SK-N-DZ (cell line): ENCODE measurements at regions not wholly inside any gene's neighbourhood (a gene's known extent, or its start where the extent isn't known, plus 50 kb on each side); places are given as distances from the start of the nearest gene placed in this dataset.
A peak's percentile ranks its signal among the peaks of the same experiment; 100 is the strongest.

ENCODE experiments used
- DNase-seq: peaks from one replicate; pipeline ENCODE4 v3.0.0-alpha.2; 2015; ENCODE audit warnings: low spot score

GRCh38 chr14:97349946-97350345 is 552.8 kb downstream of the VRK1 start:
- DNase-seq, result no peak

DNA sequence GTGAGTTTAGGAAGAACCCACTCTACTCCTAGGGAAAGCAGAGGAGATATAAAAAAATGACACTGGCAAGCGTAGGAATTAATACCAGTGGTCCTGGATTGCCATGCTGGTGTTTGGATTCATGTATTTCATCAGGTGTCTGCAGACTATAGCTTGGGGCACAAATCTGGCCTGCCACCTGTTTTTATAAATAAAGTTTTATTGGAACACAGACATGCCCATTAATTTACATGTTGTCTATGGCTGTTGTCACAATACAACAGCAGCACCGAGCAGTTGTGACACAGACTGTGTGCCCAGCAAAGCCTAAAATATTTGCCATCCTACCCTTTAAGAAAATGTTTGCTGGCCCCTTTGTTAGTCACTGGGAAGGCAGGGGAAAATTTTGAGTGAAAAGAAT is 553.2 kb downstream of the VRK1 start:
- no peak for DNase-seq

- no peak for DNase-seq
Observed at GRCh38 chr14:97350894-97351731, 553.9 kb downstream of the VRK1 start.

GRCh38 chr14:97353102-97353501 is 555.9 kb downstream of the VRK1 start:
- DNase-seq, result no peak

- no peak for DNase-seq
Observed at GRCh38 chr14:97354119-97354722, 557.0 kb downstream of the VRK1 start.

- peak; percentile 31 for DNase-seq
Observed at GRCh38 chr14:97359341-97359740, 562.2 kb downstream of the VRK1 start.

DNA sequence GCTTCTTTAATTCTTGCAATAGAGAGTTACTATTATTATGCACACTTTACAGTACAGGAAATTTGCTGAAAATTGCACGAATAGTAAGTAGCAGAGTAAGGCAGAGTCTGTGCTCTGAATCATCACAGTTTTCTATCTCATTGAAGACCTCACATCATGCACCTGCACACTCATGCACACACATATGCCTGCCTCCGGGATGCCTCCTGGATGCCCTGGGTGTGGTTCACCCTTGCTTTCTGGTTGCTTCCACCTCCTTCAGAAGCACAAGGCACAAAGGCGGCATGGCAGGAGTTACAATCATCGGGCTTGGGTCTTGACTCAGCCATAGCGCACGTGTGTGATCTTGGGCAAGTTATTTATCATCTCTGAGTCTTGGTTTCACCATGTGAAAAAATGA is 564.0 kb downstream of the VRK1 start:
- no peak for DNase-seq

DNA sequence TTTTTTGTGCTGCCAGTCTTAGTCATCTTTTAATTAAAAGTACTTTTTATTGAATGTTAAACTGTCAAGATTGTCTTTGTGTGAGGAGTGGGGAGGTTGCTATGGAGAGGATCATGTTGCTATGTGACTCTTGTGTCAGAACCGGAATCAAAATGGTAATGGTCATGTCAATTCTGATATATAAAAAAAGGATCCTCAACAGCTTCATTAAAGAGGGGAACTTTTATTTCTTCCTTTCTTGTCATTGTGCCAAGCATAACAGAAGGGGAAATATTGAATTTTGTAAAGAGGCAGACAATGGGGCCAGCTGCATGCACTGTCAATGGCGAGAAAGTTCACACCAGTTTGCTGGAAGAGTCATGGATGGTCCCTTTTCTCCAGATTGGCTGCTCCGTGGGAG is 564.8 kb downstream of the VRK1 start:
- DNase-seq, result no peak

DNA sequence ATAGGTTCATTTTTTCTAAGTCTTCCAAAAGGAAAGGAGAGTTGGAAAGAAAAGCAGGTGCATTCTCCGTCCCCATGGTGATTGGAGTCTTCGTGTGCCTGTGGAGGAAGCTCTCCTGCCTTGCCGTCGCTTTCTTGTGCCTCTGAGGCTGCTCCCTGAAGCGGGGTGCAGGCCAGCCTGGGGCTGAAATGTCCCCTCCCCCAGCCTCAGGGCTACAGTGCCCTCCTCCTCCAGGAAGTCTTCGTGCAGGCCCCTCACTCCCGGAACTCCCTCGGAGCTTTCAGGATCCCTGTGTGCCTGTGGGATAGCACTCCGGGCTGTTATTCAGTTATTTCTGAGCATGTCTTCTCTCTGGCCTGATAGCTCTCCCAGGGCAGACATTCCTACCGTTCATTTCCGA is 569.2 kb downstream of the VRK1 start:
- no peak for DNase-seq

GRCh38 chr14:97367278-97367677 is 570.1 kb downstream of the VRK1 start:
- no peak for DNase-seq

DNA sequence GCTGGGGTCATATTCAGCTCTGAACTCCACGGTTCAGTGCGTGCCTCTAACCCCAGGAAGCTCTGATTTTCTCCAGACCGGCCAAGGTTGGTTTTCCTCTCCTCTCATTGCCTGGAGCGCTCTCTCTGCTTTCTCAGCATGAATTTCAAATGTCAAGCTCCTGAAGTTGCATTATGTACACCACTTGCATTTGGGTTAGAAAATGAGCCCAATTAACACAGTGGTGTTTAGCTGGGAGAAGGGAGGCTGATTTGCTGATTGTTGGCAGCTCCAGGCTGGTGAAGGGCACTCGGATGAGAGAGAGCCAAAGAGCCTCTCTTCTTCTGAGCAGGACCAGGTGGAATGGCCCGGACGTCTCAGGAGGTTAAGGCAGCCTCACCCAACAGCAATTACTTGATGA is 570.9 kb downstream of the VRK1 start:
- no peak for DNase-seq

GRCh38 chr14:97368900-97369564 is 571.9 kb downstream of the VRK1 start:
- no peak for DNase-seq

GRCh38 chr14:97369901-97370300 is 572.7 kb downstream of the VRK1 start:
- no peak for DNase-seq

GRCh38 chr14:97376310-97376709 is 579.1 kb downstream of the VRK1 start:
- DNase-seq, result no peak

DNA sequence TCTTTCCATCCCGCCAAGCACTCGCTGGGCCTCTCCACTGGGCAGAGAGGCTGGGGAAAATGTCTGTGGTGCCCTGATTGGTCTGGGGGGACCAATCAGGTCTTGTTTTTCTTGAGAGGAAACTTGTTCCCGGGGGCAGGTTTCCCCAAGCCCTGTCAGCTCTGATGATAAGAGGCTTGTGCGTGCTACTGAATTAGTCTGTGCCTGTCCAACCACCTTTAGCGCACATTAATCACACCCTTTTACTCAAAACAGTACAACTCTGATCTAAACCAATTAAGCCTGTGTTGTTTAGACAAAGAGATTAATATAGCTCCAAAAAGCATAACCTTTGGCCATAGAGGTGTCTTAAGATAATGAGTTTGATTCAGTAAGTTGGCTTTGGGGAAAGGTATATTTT is 580.4 kb downstream of the VRK1 start:
- no peak for DNase-seq

DNA sequence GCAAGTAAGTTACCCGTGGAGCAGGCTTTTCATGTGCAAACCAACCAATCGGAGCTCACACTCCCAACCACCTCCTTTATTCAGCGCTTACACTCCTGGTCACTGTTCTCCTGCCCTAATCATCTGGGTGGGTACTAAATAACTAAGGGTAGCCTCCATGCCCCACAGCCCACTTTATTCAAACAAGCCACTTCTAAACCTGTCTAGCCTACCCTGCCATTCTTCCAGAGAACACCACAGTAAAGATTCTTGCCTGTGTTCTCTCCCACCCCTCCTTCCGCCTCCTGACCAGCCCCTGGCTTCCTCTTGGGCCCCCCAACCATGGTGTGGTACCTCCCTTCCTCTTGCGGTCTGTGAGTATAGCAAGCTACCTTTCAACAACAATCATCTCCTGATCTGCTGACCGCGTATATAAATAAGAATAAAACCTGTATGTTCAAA is 581.9 kb downstream of the VRK1 start:
- no peak for DNase-seq

DNA sequence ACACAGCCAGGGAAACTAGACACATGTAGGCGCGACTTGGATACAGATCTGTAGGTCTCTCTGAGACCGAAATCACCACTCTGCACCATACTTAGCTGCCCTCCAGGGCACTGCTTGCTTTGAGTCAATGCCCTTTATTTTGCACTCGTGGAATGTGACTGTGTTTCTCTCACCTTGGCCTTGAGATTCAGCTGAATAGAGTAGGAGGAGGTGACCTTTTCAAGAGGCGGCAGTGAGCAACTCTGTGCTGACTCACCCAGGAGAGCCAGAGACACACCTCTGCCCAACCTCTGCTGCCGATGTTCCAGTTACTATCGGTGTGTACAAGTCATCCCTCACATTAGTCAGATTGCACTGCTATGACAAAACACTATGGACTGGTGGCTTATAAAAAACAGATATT is 583.4 kb downstream of the VRK1 start:
- no peak for DNase-seq

GRCh38 chr14:97381309-97381708 is 584.1 kb downstream of the VRK1 start:
- no peak for DNase-seq

GRCh38 chr14:97382616-97383226 is 585.5 kb downstream of the VRK1 start:
- DNase-seq, result no peak

GRCh38 chr14:97385727-97386126 is 588.5 kb downstream of the VRK1 start:
- no peak for DNase-seq

GRCh38 chr14:97387252-97387874 is 590.2 kb downstream of the VRK1 start:
- no peak for DNase-seq

GRCh38 chr14:97388408-97388807 is 591.2 kb downstream of the VRK1 start:
- DNase-seq, result no peak
